GM23338 (cell line): ENCODE measurements at regions not wholly inside any gene's neighbourhood (a gene's known extent, or its start where the extent isn't known, plus 50 kb on each side); places are given as distances from the start of the nearest gene placed in this dataset.

Experiments
- ATAC-seq: fragments of 200-7000 bp; cut with Tn5 transposase; 3 replicates; pipeline ENCODE4 v1.9.1; 2020
- DNase-seq: peaks from one replicate; pipeline ENCODE4 v3.0.0-alpha.2; 2015; ENCODE audit warnings: low spot score
- H2AFZ ChIP-seq: fragments of 200-600 bp; sonication (generic); 2 replicates; pipeline ENCODE4 v1.8.0; 2016; ENCODE audit warnings: antibody characterized with exemption, mild to moderate bottlenecking, moderate library complexity
- H3F3A ChIP-seq: fragments of 200-600 bp; sonication (generic); replicated peaks from 2 replicates; pipeline ENCODE4 v1.8.0; 2017; ENCODE audit warnings: antibody characterized with exemption, mixed run types, low read depth
- H3K27ac ChIP-seq: fragments of 200-600 bp; sonication (generic); 2 replicates; pipeline ENCODE4 v1.6.1; 2016; ENCODE audit warnings: low read depth
- H3K27me3 ChIP-seq: fragments of 200-600 bp; sonication (generic); 2 replicates; pipeline ENCODE4 v1.8.0; 2016; ENCODE audit warnings: mild to moderate bottlenecking, mixed run types, moderate library complexity; ENCODE audit not compliant: insufficient read depth
- H3K36me3 ChIP-seq: fragments of 200-600 bp; sonication (generic); 2 replicates; pipeline ENCODE4 v1.8.0; 2016; ENCODE audit warnings: mild to moderate bottlenecking; ENCODE audit not compliant: insufficient read depth
- H3K4me1 ChIP-seq: fragments of 200-600 bp; sonication (generic); 2 replicates; pipeline ENCODE4 v1.8.0; 2016; ENCODE audit warnings: mild to moderate bottlenecking, moderate library complexity; ENCODE audit not compliant: insufficient read depth
- H3K4me2 ChIP-seq: fragments of 200-600 bp; sonication (generic); 2 replicates; pipeline ENCODE4 v1.7.1; 2017; ENCODE audit warnings: mixed run types
- H3K4me3 ChIP-seq: fragments of 200-600 bp; sonication (generic); 2 replicates; pipeline ENCODE4 v1.6.1; 2016; ENCODE audit warnings: mixed run types
- H3K79me2 ChIP-seq: fragments of 200-600 bp; sonication (generic); replicated peaks from 2 replicates; pipeline ENCODE4 v1.8.0; 2017; ENCODE audit warnings: mild to moderate bottlenecking; ENCODE audit not compliant: insufficient read depth
- H3K9me2 ChIP-seq: fragments of 200-600 bp; sonication (generic); 2 replicates; pipeline ENCODE4 v1.8.0; 2017; ENCODE audit not compliant: insufficient read depth
- H4K20me1 ChIP-seq: fragments of 200-600 bp; sonication (generic); replicated peaks from 2 replicates; pipeline ENCODE4 v1.8.0; 2017; ENCODE audit warnings: mild to moderate bottlenecking; ENCODE audit not compliant: insufficient read depth
- H3K27ac Mint-ChIP-seq: 2 replicates; pipeline ENCODE4 v1.8.0; 2020; ENCODE audit warnings: inconsistent platforms, mild to moderate bottlenecking, moderate library complexity, mixed read lengths
- H3K27me3 Mint-ChIP-seq: 3 replicates; pipeline ENCODE4 v1.8.0; 2022; ENCODE audit warnings: low read depth, mild to moderate bottlenecking, moderate library complexity, mixed read lengths, inconsistent platforms; ENCODE audit not compliant: insufficient read depth, poor library complexity
- H3K36me3 Mint-ChIP-seq: 3 replicates; pipeline ENCODE4 v1.8.0; 2021; ENCODE audit warnings: low read depth, mild to moderate bottlenecking, inconsistent platforms, moderate library complexity, mixed read lengths
- H3K4me1 Mint-ChIP-seq: 3 replicates; pipeline ENCODE4 v1.8.0; 2020; ENCODE audit warnings: mild to moderate bottlenecking, inconsistent platforms, mixed read lengths
- H3K4me3 Mint-ChIP-seq: 3 replicates; pipeline ENCODE4 v1.8.0; 2021; ENCODE audit warnings: moderate library complexity, mild to moderate bottlenecking, inconsistent platforms, mixed read lengths
- H3K9me3 Mint-ChIP-seq: 3 replicates; pipeline ENCODE4 v1.8.0; 2020; ENCODE audit warnings: moderate library complexity, mild to moderate bottlenecking, inconsistent platforms, mixed read lengths
- CREB1 ChIP-seq: fragments of 250-450 bp; sonication (Bioruptor Pico); IDR thresholded peaks from 2 replicates; pipeline ENCODE4 v1.5.0; 2020; ENCODE audit warnings: low read depth, mild to moderate bottlenecking, moderate library complexity
- EZH2 ChIP-seq: fragments of 200-600 bp; sonication (generic); IDR thresholded peaks from one replicate; pipeline ENCODE4 v1.8.0; 2017; ENCODE audit warnings: antibody characterized with exemption, mild to moderate bottlenecking, low read depth; ENCODE audit not compliant: unreplicated experiment
- EZH2phosphoT487 ChIP-seq: fragments of 200-600 bp; sonication (generic); IDR thresholded peaks from one replicate; pipeline ENCODE4 v1.8.1; 2018; ENCODE audit warnings: antibody characterized with exemption; ENCODE audit not compliant: unreplicated experiment
- JUNB ChIP-seq: IDR thresholded peaks from one replicate; pipeline ENCODE4 v1.6.1; 2016; ENCODE audit warnings: antibody characterized with exemption; ENCODE audit not compliant: unreplicated experiment
- NANOG ChIP-seq: IDR thresholded peaks from 2 replicates; pipeline ENCODE4 v1.6.1; 2016; ENCODE audit warnings: antibody characterized with exemption, borderline replicate concordance
- POLR2AphosphoS5 ChIP-seq: IDR thresholded peaks from 2 replicates; pipeline ENCODE4 v1.6.1; 2016; ENCODE audit warnings: antibody characterized with exemption, low read depth
- STAT1 ChIP-seq: IDR thresholded peaks from one replicate; pipeline ENCODE4 v1.6.1; 2016; ENCODE audit warnings: antibody characterized with exemption; ENCODE audit not compliant: unreplicated experiment
- ZNF114 ChIP-seq: fragments of 250-450 bp; sonication (Bioruptor Pico); IDR thresholded peaks from 2 replicates; pipeline ENCODE4 v1.5.0; 2020; ENCODE audit warnings: mild to moderate bottlenecking, moderate library complexity
- ZNF331 ChIP-seq: fragments of 250-450 bp; sonication (Bioruptor Pico); IDR thresholded peaks from 2 replicates; pipeline ENCODE4 v1.5.0; 2020; ENCODE audit warnings: low read depth, mild to moderate bottlenecking, moderate library complexity
- TF ChIP-seq, protein P1 (sequence below): IDR thresholded peaks from 2 replicates; pipeline ENCODE4 v1.6.1; 2016; ENCODE audit warnings: antibody characterized with exemption
- TF ChIP-seq, protein P2 (sequence below): IDR thresholded peaks from one replicate; pipeline ENCODE4 v1.6.1; 2018; ENCODE audit warnings: antibody characterized with exemption; ENCODE audit not compliant: unreplicated experiment
- TF ChIP-seq, protein P3 (sequence below): fragments of 250-450 bp; sonication (Bioruptor Pico); IDR thresholded peaks from 2 replicates; pipeline ENCODE4 v1.5.0; 2020; ENCODE audit warnings: mild to moderate bottlenecking, moderate library complexity
- TF ChIP-seq, protein P4 (sequence below), 2 experiments: fragments of 200-600 bp in 1 of 2; sonication (generic) in 1 of 2; conservative IDR thresholded peaks; 2 replicates each; pipeline versions ENCODE4 v1.5.1 to v1.6.1; 2016 to 2017; ENCODE audit warnings: antibody characterized with exemption in 2 of 2, low read depth in 2 of 2, mild to moderate bottlenecking in 2 of 2, moderate library complexity in 1 of 2

DNA sequence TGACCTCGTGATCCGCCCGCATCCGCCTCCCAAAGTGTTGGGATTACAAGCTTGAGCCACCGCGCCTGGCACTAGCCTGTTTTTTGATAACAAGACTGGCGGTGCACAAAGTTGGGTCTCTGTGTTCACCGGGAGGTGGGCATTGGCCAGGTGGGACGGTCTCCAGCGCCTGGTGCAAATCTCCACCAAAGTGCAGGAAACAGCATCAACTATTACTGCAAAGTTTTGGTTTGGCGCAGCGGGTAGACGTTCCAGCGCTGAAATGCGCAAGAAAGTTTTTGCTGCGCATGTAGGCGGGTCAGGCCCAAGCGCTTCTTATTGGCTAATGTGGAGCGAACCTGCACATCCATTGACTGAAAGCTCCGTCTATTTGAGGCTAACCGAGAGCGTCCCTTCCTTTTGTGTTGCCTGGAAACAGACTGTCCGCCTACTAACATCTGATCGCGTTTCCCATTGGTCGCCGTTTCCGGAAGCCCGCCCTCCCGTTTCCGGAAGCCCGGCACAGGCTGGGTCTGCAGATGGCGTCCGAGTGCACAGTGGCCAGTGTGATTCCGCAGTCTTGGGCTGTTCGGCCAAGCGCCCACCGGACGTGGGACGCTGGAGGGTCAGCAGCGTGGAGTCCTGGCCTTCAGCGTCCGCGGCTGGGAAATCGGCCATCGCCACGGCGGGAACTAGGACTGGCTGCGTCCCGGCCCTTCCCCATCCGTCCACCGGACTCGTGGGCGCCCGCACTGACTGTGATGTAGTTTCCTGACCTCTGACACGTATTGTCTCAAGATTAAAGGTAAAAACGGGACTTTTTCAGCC, 53.3 kb upstream of the ZNF527 start:
- Histone ChIP-seq H3K9me2 (no peaks in the 10 kb centered on the region), H3K27me3 (no peaks in the 10 kb centered on the region), H3K79me2 (peaks cover 48% of the 10 kb centered on the region), H3K27ac (peak overlapping the region; percentile 94), H4K20me1 (no peaks in the 10 kb centered on the region), H3K4me2 (peak overlapping the region; percentile 89), H3K4me3 (peak overlapping the region; percentile 75), H3K4me1 (peaks cover 59% of the 10 kb centered on the region), H3F3A (0 out of 2 replicates have a peak, but pooled peaks cover 2% of the 10 kb centered on the region), H2AFZ (peak overlapping the region; percentile 93), H3K36me3 (no peaks in the 10 kb centered on the region)
- ATAC-seq (peak; percentile 93), DNase-seq (peak; percentile 98)
- Mint-ChIP-seq H3K4me3 (peak overlapping the region; percentile 98), H3K4me1 (peaks cover 43% of the 10 kb centered on the region), H3K9me3 (peaks cover 11% of the 10 kb centered on the region; the same call in 2 of the 3 replicates), H3K36me3 (peaks cover 19% of the 10 kb centered on the region), H3K27me3 (peaks cover 9% of the 10 kb centered on the region), H3K27ac (peak overlapping the region; percentile 97)
- no peak for TF ChIP-seq EZH2
- no peak for TF ChIP-seq ZNF331
- TF ChIP-seq EZH2phosphoT487 = no peak
- peak; percentile 91 for TF ChIP-seq POLR2AphosphoS5
- TF ChIP-seq, protein P1, sequence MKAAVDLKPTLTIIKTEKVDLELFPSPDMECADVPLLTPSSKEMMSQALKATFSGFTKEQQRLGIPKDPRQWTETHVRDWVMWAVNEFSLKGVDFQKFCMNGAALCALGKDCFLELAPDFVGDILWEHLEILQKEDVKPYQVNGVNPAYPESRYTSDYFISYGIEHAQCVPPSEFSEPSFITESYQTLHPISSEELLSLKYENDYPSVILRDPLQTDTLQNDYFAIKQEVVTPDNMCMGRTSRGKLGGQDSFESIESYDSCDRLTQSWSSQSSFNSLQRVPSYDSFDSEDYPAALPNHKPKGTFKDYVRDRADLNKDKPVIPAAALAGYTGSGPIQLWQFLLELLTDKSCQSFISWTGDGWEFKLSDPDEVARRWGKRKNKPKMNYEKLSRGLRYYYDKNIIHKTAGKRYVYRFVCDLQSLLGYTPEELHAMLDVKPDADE = peak; percentile 60; the same call in 1 of the 2 replicates
- TF ChIP-seq, protein P2, sequence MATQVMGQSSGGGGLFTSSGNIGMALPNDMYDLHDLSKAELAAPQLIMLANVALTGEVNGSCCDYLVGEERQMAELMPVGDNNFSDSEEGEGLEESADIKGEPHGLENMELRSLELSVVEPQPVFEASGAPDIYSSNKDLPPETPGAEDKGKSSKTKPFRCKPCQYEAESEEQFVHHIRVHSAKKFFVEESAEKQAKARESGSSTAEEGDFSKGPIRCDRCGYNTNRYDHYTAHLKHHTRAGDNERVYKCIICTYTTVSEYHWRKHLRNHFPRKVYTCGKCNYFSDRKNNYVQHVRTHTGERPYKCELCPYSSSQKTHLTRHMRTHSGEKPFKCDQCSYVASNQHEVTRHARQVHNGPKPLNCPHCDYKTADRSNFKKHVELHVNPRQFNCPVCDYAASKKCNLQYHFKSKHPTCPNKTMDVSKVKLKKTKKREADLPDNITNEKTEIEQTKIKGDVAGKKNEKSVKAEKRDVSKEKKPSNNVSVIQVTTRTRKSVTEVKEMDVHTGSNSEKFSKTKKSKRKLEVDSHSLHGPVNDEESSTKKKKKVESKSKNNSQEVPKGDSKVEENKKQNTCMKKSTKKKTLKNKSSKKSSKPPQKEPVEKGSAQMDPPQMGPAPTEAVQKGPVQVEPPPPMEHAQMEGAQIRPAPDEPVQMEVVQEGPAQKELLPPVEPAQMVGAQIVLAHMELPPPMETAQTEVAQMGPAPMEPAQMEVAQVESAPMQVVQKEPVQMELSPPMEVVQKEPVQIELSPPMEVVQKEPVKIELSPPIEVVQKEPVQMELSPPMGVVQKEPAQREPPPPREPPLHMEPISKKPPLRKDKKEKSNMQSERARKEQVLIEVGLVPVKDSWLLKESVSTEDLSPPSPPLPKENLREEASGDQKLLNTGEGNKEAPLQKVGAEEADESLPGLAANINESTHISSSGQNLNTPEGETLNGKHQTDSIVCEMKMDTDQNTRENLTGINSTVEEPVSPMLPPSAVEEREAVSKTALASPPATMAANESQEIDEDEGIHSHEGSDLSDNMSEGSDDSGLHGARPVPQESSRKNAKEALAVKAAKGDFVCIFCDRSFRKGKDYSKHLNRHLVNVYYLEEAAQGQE = no peak
- TF ChIP-seq, protein P3, sequence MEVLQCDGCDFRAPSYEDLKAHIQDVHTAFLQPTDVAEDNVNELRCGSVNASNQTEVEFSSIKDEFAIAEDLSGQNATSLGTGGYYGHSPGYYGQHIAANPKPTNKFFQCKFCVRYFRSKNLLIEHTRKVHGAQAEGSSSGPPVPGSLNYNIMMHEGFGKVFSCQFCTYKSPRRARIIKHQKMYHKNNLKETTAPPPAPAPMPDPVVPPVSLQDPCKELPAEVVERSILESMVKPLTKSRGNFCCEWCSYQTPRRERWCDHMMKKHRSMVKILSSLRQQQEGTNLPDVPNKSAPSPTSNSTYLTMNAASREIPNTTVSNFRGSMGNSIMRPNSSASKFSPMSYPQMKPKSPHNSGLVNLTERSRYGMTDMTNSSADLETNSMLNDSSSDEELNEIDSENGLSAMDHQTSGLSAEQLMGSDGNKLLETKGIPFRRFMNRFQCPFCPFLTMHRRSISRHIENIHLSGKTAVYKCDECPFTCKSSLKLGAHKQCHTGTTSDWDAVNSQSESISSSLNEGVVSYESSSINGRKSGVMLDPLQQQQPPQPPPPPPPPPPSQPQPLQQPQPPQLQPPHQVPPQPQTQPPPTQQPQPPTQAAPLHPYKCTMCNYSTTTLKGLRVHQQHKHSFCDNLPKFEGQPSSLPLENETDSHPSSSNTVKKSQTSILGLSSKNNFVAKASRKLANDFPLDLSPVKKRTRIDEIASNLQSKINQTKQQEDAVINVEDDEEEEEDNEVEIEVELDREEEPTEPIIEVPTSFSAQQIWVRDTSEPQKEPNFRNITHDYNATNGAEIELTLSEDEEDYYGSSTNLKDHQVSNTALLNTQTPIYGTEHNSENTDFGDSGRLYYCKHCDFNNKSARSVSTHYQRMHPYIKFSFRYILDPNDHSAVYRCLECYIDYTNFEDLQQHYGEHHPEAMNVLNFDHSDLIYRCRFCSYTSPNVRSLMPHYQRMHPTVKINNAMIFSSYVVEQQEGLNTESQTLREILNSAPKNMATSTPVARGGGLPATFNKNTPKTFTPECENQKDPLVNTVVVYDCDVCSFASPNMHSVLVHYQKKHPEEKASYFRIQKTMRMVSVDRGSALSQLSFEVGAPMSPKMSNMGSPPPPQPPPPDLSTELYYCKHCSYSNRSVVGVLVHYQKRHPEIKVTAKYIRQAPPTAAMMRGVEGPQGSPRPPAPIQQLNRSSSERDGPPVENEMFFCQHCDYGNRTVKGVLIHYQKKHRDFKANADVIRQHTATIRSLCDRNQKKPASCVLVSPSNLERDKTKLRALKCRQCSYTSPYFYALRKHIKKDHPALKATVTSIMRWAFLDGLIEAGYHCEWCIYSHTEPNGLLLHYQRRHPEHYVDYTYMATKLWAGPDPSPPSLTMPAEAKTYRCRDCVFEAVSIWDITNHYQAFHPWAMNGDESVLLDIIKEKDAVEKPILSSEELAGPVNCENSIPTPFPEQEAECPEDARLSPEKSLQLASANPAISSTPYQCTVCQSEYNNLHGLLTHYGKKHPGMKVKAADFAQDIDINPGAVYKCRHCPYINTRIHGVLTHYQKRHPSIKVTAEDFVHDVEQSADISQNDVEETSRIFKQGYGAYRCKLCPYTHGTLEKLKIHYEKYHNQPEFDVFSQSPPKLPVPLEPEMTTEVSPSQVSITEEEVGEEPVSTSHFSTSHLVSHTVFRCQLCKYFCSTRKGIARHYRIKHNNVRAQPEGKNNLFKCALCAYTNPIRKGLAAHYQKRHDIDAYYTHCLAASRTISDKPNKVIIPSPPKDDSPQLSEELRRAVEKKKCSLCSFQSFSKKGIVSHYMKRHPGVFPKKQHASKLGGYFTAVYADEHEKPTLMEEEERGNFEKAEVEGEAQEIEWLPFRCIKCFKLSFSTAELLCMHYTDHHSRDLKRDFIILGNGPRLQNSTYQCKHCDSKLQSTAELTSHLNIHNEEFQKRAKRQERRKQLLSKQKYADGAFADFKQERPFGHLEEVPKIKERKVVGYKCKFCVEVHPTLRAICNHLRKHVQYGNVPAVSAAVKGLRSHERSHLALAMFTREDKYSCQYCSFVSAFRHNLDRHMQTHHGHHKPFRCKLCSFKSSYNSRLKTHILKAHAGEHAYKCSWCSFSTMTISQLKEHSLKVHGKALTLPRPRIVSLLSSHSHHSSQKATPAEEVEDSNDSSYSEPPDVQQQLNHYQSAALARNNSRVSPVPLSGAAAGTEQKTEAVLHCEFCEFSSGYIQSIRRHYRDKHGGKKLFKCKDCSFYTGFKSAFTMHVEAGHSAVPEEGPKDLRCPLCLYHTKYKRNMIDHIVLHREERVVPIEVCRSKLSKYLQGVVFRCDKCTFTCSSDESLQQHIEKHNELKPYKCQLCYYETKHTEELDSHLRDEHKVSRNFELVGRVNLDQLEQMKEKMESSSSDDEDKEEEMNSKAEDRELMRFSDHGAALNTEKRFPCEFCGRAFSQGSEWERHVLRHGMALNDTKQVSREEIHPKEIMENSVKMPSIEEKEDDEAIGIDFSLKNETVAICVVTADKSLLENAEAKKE (CRISPR knock-in tag) = no peak
- peak; percentile 38; the same call in 1 of the 2 replicates for TF ChIP-seq CREB1 (CRISPR knock-in tag)
- no peak for TF ChIP-seq STAT1
- TF ChIP-seq, protein P4, sequence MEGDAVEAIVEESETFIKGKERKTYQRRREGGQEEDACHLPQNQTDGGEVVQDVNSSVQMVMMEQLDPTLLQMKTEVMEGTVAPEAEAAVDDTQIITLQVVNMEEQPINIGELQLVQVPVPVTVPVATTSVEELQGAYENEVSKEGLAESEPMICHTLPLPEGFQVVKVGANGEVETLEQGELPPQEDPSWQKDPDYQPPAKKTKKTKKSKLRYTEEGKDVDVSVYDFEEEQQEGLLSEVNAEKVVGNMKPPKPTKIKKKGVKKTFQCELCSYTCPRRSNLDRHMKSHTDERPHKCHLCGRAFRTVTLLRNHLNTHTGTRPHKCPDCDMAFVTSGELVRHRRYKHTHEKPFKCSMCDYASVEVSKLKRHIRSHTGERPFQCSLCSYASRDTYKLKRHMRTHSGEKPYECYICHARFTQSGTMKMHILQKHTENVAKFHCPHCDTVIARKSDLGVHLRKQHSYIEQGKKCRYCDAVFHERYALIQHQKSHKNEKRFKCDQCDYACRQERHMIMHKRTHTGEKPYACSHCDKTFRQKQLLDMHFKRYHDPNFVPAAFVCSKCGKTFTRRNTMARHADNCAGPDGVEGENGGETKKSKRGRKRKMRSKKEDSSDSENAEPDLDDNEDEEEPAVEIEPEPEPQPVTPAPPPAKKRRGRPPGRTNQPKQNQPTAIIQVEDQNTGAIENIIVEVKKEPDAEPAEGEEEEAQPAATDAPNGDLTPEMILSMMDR (conservative IDR thresholded peaks at IDR 0.05; ENCODE audit: low read depth in 2 of 2) = peak in 1 of 2 experiments; percentile 42; a peak in 2 of 4 replicates
- no peak for TF ChIP-seq ZNF114 (CRISPR knock-in tag)
- no peak for TF ChIP-seq JUNB
- no peak for TF ChIP-seq NANOG
